Body of pancreas (tissue), 4 donors: ENCODE measurements at regions not wholly inside any gene's neighbourhood (a gene's known extent, or its start where the extent isn't known, plus 50 kb on each side); places are given as distances from the start of the nearest gene placed in this dataset.

ENCODE experiments used
- POLR2A ChIP-seq, 3 donors: fragments of 450-650 bp; IDR thresholded peaks; one replicate each; pipeline ENCODE4 v1.6.1; 2016; ENCODE audit warnings: antibody characterized with exemption in 3 of 3, mild to moderate bottlenecking in 2 of 3
- TF ChIP-seq, protein P1 (sequence below), 7 experiments: fragments of 450-650 bp in 4 of 7; fragments of 200-600 bp in 3 of 7; sonication (generic) in 3 of 7; IDR thresholded peaks; one replicate each; pipeline ENCODE4 v1.5.1; 2016 to 2019; ENCODE audit warnings: antibody characterized with exemption in 7 of 7

DNA sequence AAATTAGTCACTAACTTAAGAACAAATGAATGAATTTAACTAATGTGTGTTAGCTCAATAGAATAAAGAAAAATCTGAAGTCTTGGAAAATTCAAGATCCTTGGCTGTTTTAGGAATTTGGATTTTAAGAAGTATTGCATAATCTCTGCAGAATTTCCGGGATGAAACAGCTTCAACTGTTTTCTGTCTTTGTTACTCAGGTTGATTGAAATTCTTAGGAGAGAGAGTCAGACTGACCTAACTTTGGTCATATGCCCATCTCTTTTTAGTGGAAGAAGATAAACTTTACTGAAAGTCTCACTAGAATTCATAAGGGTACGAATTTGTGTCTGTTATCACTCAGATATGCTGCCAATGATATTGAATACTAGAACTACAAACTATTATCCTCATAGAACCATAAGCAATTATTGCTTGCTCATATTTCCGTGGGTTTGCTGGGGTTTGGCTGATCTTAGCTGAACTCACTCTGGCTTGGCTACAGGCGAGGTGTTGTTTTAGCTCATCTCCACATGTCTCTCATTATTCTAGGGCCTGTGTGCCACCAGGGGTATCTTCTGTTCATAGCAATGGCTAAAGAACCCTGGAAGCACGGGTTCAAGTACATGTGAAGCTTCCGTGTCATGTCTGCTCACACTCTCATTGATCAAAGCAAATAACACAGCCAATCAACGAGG is 257.4 kb upstream of the NOVA1 start:
- TF ChIP-seq POLR2A (IDR thresholded peaks at IDR 0.05): no peak
- TF ChIP-seq, protein P1, sequence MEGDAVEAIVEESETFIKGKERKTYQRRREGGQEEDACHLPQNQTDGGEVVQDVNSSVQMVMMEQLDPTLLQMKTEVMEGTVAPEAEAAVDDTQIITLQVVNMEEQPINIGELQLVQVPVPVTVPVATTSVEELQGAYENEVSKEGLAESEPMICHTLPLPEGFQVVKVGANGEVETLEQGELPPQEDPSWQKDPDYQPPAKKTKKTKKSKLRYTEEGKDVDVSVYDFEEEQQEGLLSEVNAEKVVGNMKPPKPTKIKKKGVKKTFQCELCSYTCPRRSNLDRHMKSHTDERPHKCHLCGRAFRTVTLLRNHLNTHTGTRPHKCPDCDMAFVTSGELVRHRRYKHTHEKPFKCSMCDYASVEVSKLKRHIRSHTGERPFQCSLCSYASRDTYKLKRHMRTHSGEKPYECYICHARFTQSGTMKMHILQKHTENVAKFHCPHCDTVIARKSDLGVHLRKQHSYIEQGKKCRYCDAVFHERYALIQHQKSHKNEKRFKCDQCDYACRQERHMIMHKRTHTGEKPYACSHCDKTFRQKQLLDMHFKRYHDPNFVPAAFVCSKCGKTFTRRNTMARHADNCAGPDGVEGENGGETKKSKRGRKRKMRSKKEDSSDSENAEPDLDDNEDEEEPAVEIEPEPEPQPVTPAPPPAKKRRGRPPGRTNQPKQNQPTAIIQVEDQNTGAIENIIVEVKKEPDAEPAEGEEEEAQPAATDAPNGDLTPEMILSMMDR (IDR thresholded peaks at IDR 0.05): no peak
